SJCRH30 (cell line): ENCODE measurements at regions not wholly inside any gene's neighbourhood (a gene's known extent, or its start where the extent isn't known, plus 50 kb on each side); places are given as distances from the start of the nearest gene placed in this dataset.

ENCODE experiments used
- DNase-seq, 2 experiments: peaks; one replicate each; pipeline ENCODE4 v3.0.0-alpha.2; 2015 to 2020
- H3K27ac ChIP-seq: fragments of 250-450 bp; sonication (Bioruptor Pico); 2 replicates; pipeline ENCODE4 v1.5.1; 2020; ENCODE audit warnings: mild to moderate bottlenecking, moderate library complexity
- H3K27me3 ChIP-seq: fragments of 250-450 bp; sonication (Bioruptor Pico); 2 replicates; pipeline ENCODE4 v1.5.1; 2020; ENCODE audit warnings: mild to moderate bottlenecking, moderate library complexity
- H3K36me3 ChIP-seq: fragments of 250-450 bp; sonication (Bioruptor Pico); 2 replicates; pipeline ENCODE4 v1.5.1; 2020; ENCODE audit warnings: mild to moderate bottlenecking, moderate library complexity
- H3K4me1 ChIP-seq: fragments of 250-450 bp; sonication (Bioruptor Pico); 2 replicates; pipeline ENCODE4 v1.5.1; 2020; ENCODE audit warnings: mild to moderate bottlenecking, moderate library complexity
- H3K4me3 ChIP-seq: fragments of 250-450 bp; sonication (Bioruptor Pico); 2 replicates; pipeline ENCODE4 v1.5.1; 2020; ENCODE audit warnings: mild to moderate bottlenecking, moderate library complexity
- H3K9me3 ChIP-seq: fragments of 250-450 bp; sonication (Bioruptor Pico); replicated peaks from 2 replicates; pipeline ENCODE4 v1.5.1; 2020; ENCODE audit warnings: mild to moderate bottlenecking, moderate library complexity

GRCh38 chr1:55929652-55930051, 649.7 kb downstream of the PLPP3 start:
- Histone ChIP-seq H3K4me1 (no peaks in the 10 kb centered on the region), H3K27ac (no peak overlapping the region), H3K9me3 (no peaks in the 10 kb centered on the region), H3K36me3 (no peaks in the 10 kb centered on the region), H3K27me3 (no peaks in the 10 kb centered on the region), H3K4me3 (no peak overlapping the region)
- DNase-seq, result no peak

GRCh38 chr1:55928576-55928975, 650.8 kb downstream of the PLPP3 start:
- Histone ChIP-seq H3K27ac (no peak overlapping the region), H3K36me3 (no peaks in the 10 kb centered on the region), H3K4me3 (no peak overlapping the region), H3K27me3 (0 out of 2 replicates have a peak, but pooled peaks cover 4% of the 10 kb centered on the region), H3K9me3 (no peaks in the 10 kb centered on the region), H3K4me1 (no peaks in the 10 kb centered on the region)
- DNase-seq, result no peak

GRCh38 chr1:55927702-55928290, 651.6 kb downstream of the PLPP3 start:
- no peak for DNase-seq
- Histone ChIP-seq H3K9me3 (no peaks in the 10 kb centered on the region), H3K27ac (no peak overlapping the region)

GRCh38 chr1:55926906-55927471, 652.4 kb downstream of the PLPP3 start:
- Histone ChIP-seq H3K4me3 (no peak overlapping the region), H3K4me1 (no peaks in the 10 kb centered on the region), H3K27ac (no peak overlapping the region), H3K27me3 (0 out of 2 replicates have a peak, but pooled peaks cover 4% of the 10 kb centered on the region), H3K9me3 (no peaks in the 10 kb centered on the region), H3K36me3 (no peaks in the 10 kb centered on the region)
- no peak for DNase-seq

More at GRCh38 chr1:55927702-55928290, 651.6 kb downstream of the PLPP3 start:
- 0 out of 2 replicates have a peak, but pooled peaks cover 4% of the 10 kb centered on the region for H3K27me3 ChIP-seq
- no peak overlapping the region for H3K4me3 ChIP-seq
- H3K4me1 ChIP-seq, result no peaks in the 10 kb centered on the region
- no peaks in the 10 kb centered on the region for H3K36me3 ChIP-seq

- H3K4me1 ChIP-seq, result no peaks in the 10 kb centered on the region
- H3K4me3 ChIP-seq, result no peak overlapping the region
- no peaks in the 10 kb centered on the region for H3K9me3 ChIP-seq
- no peak for DNase-seq
- H3K27ac ChIP-seq, result no peak overlapping the region
- H3K27me3 ChIP-seq, result 0 out of 2 replicates have a peak, but pooled peaks cover 5% of the 10 kb centered on the region
- H3K36me3 ChIP-seq, result no peaks in the 10 kb centered on the region
Measured at GRCh38 chr1:55916907-55917306, 662.5 kb downstream of the PLPP3 start.

- Histone ChIP-seq H3K9me3 (no peaks in the 10 kb centered on the region), H3K4me3 (no peak overlapping the region), H3K27ac (no peak overlapping the region), H3K4me1 (no peaks in the 10 kb centered on the region), H3K27me3 (0 out of 2 replicates have a peak, but pooled peaks cover 5% of the 10 kb centered on the region), H3K36me3 (no peaks in the 10 kb centered on the region)
- no peak for DNase-seq
Measured at GRCh38 chr1:55916481-55916880, 662.9 kb downstream of the PLPP3 start.

GRCh38 chr1:55913565-55913964, 665.8 kb downstream of the PLPP3 start:
- no peaks in the 10 kb centered on the region for H3K36me3 ChIP-seq
- H3K27me3 ChIP-seq, result 0 out of 2 replicates have a peak, but pooled peaks cover 5% of the 10 kb centered on the region
- no peak overlapping the region for H3K27ac ChIP-seq
- no peak overlapping the region for H3K4me3 ChIP-seq
- H3K9me3 ChIP-seq, result no peaks in the 10 kb centered on the region
- no peaks in the 10 kb centered on the region for H3K4me1 ChIP-seq
- DNase-seq, result no peak

GRCh38 chr1:55912438-55912837, 666.9 kb downstream of the PLPP3 start:
- no peaks in the 10 kb centered on the region for H3K4me1 ChIP-seq
- H3K36me3 ChIP-seq, result no peaks in the 10 kb centered on the region
- H3K9me3 ChIP-seq, result no peaks in the 10 kb centered on the region
- H3K27ac ChIP-seq, result no peak overlapping the region
- 0 out of 2 replicates have a peak, but pooled peaks cover 5% of the 10 kb centered on the region for H3K27me3 ChIP-seq
- H3K4me3 ChIP-seq, result no peak overlapping the region
- no peak for DNase-seq

GRCh38 chr1:55904541-55904940, 674.8 kb downstream of the PLPP3 start:
- no peaks in the 10 kb centered on the region for H3K36me3 ChIP-seq
- H3K27ac ChIP-seq, result no peak overlapping the region
- H3K4me1 ChIP-seq, result no peaks in the 10 kb centered on the region
- no peak for DNase-seq
- no peaks in the 10 kb centered on the region for H3K27me3 ChIP-seq
- H3K9me3 ChIP-seq, result no peaks in the 10 kb centered on the region
- no peak overlapping the region for H3K4me3 ChIP-seq

- Histone ChIP-seq H3K27me3 (no peaks in the 10 kb centered on the region), H3K9me3 (no peaks in the 10 kb centered on the region), H3K4me1 (no peaks in the 10 kb centered on the region), H3K27ac (no peak overlapping the region), H3K36me3 (no peaks in the 10 kb centered on the region), H3K4me3 (no peak overlapping the region)
- DNase-seq, result no peak
Measured at GRCh38 chr1:55898181-55898580, 681.2 kb downstream of the PLPP3 start.

GRCh38 chr1:55896210-55896609, 681.0 kb upstream of the USP24 start:
- no peaks in the 10 kb centered on the region for H3K27me3 ChIP-seq

GRCh38 chr1:55894521-55894920, 679.4 kb upstream of the USP24 start:
- no peak overlapping the region for H3K27ac ChIP-seq
- no peaks in the 10 kb centered on the region for H3K4me1 ChIP-seq
- H3K9me3 ChIP-seq, result no peaks in the 10 kb centered on the region
- no peak overlapping the region for H3K4me3 ChIP-seq
- H3K27me3 ChIP-seq, result no peaks in the 10 kb centered on the region
- H3K36me3 ChIP-seq, result no peaks in the 10 kb centered on the region
- no peak for DNase-seq

More at GRCh38 chr1:55896210-55896609, 681.0 kb upstream of the USP24 start:
- Histone ChIP-seq H3K4me1 (no peaks in the 10 kb centered on the region), H3K4me3 (no peak overlapping the region), H3K9me3 (no peaks in the 10 kb centered on the region), H3K36me3 (no peaks in the 10 kb centered on the region), H3K27ac (no peak overlapping the region)
- no peak for DNase-seq

- DNase-seq, result peak in 1 of 2 experiments; percentile 55
Measured at GRCh38 chr1:55893155-55893554, 678.0 kb upstream of the USP24 start.

GRCh38 chr1:55888685-55889317, 673.6 kb upstream of the USP24 start:
- Histone ChIP-seq H3K9me3 (no peaks in the 10 kb centered on the region), H3K36me3 (no peaks in the 10 kb centered on the region), H3K27ac (no peak overlapping the region), H3K4me3 (no peak overlapping the region), H3K27me3 (no peaks in the 10 kb centered on the region), H3K4me1 (no peaks in the 10 kb centered on the region)
- no peak for DNase-seq

More at GRCh38 chr1:55893155-55893554, 678.0 kb upstream of the USP24 start:
- no peaks in the 10 kb centered on the region for H3K4me1 ChIP-seq
- H3K36me3 ChIP-seq, result no peaks in the 10 kb centered on the region
- no peak overlapping the region for H3K4me3 ChIP-seq
- H3K9me3 ChIP-seq, result no peaks in the 10 kb centered on the region
- no peak overlapping the region for H3K27ac ChIP-seq
- H3K27me3 ChIP-seq, result no peaks in the 10 kb centered on the region

- Histone ChIP-seq H3K9me3 (no peaks in the 10 kb centered on the region), H3K36me3 (no peaks in the 10 kb centered on the region), H3K4me3 (no peak overlapping the region), H3K4me1 (no peaks in the 10 kb centered on the region), H3K27ac (no peak overlapping the region), H3K27me3 (peaks cover 5% of the 10 kb centered on the region; the same call in 1 of the 2 replicates)
- no peak for DNase-seq
Measured at GRCh38 chr1:55886856-55887712, 671.9 kb upstream of the USP24 start.
